K562 (cell line): ENCODE measurements at regions not wholly inside any gene's neighbourhood (a gene's known extent, or its start where the extent isn't known, plus 50 kb on each side); places are given as distances from the start of the nearest gene placed in this dataset.

Experiments used
- CBFA2T2 ChIP-seq: fragments of 450-650 bp; conservative IDR thresholded peaks from 2 replicates; pipeline ENCODE4 v1.6.1; 2017; ENCODE audit warnings: mild to moderate bottlenecking
- CCNT2 ChIP-seq: IDR thresholded peaks from 2 replicates; pipeline ENCODE4 v1.6.1; 2011; ENCODE audit warnings: borderline replicate concordance, low read depth, mild to moderate bottlenecking, moderate library complexity, mixed read lengths, low read length; ENCODE audit not compliant: insufficient read length; ENCODE audit errors: extremely low read depth
- CREB3 ChIP-seq: fragments of 450-650 bp; conservative IDR thresholded peaks from 2 replicates; pipeline ENCODE4 v1.6.1; 2016; ENCODE audit warnings: missing genetic modification characterization, low read depth, mild to moderate bottlenecking, missing compliant biosample characterization, moderate library complexity
- CREM ChIP-seq: IDR thresholded peaks from 2 replicates; pipeline ENCODE4 v1.6.1; 2014; ENCODE audit warnings: antibody characterized with exemption, low read depth
- CUX1 ChIP-seq: fragments of 200-800 bp; sonication (Bioruptor generic); IDR thresholded peaks from 2 replicates; pipeline ENCODE4 v1.6.1; 2016; ENCODE audit warnings: missing genetic modification characterization, missing compliant biosample characterization
- FOXP1 ChIP-seq: sonication (generic); formaldehyde crosslinking; IDR thresholded peaks from 2 replicates; pipeline ENCODE4 v1.8.0; 2022; ENCODE audit warnings: mild to moderate bottlenecking, missing genetic modification reagents
- KDM2B ChIP-seq: fragments of 250-450 bp; sonication (Bioruptor Pico); IDR thresholded peaks from 2 replicates; pipeline ENCODE4 v1.8.0; 2021; ENCODE audit warnings: mild to moderate bottlenecking, moderate library complexity
- KLF13 ChIP-seq: fragments of 450-650 bp; IDR thresholded peaks from 2 replicates; pipeline ENCODE4 v1.6.1; 2016; ENCODE audit warnings: missing genetic modification characterization, low read depth, mild to moderate bottlenecking, missing compliant biosample characterization, moderate library complexity, borderline replicate concordance
- MTA2 ChIP-seq: fragments of 450-650 bp; IDR thresholded peaks from 2 replicates; pipeline ENCODE4 v1.6.1; 2016; ENCODE audit warnings: low read depth
- POLR3G ChIP-seq: IDR thresholded peaks from 2 replicates; pipeline ENCODE4 v1.6.1; 2011; ENCODE audit not compliant: insufficient read length, insufficient replicate concordance; ENCODE audit errors: extremely low read depth
- PRMT5 ChIP-seq: sonication (generic); formaldehyde crosslinking; IDR thresholded peaks from 2 replicates; pipeline ENCODE4 v1.5.0; 2020; ENCODE audit warnings: missing genetic modification reagents
- RHOXF2B ChIP-seq: fragments of 250-450 bp; sonication (Bioruptor Pico); conservative IDR thresholded peaks from 2 replicates; pipeline ENCODE4 v1.5.1; 2021
- SAP30 ChIP-seq: fragments of 200-600 bp; sonication (generic); IDR thresholded peaks from 2 replicates; pipeline ENCODE4 v1.6.1; 2012; ENCODE audit warnings: borderline replicate concordance, low read depth, mild to moderate bottlenecking, moderate library complexity, low read length, control low read depth, inconsistent platforms; ENCODE audit not compliant: insufficient read depth, poor library complexity, severe bottlenecking
- SMAD1 ChIP-seq: fragments of 150-350 bp; IDR thresholded peaks from 2 replicates; pipeline ENCODE4 v1.6.1; 2014; ENCODE audit warnings: low read length, low read depth; ENCODE audit not compliant: partially characterized antibody
- SMARCA5 ChIP-seq: fragments of 450-650 bp; IDR thresholded peaks from 2 replicates; pipeline ENCODE4 v1.6.1; 2016
- ZNF224 ChIP-seq: sonication (generic); formaldehyde crosslinking; IDR thresholded peaks from 2 replicates; pipeline ENCODE4 v1.8.0; 2022; ENCODE audit warnings: mild to moderate bottlenecking, missing genetic modification reagents
- ZNF239 ChIP-seq: fragments of 250-450 bp; sonication (Bioruptor Pico); IDR thresholded peaks from 2 replicates; pipeline ENCODE4 v1.4.0; 2020; ENCODE audit warnings: mild to moderate bottlenecking
- ZNF280B ChIP-seq: fragments of 250-450 bp; sonication (Bioruptor Pico); IDR thresholded peaks from 2 replicates; pipeline ENCODE4 v1.5.1; 2021; ENCODE audit warnings: mild to moderate bottlenecking
- ZNF449 ChIP-seq: fragments of 250-450 bp; sonication (Bioruptor Pico); IDR thresholded peaks from 2 replicates; pipeline ENCODE4 v1.8.0; 2022; ENCODE audit warnings: moderate library complexity, mild to moderate bottlenecking, inconsistent platforms
- ZNF561 ChIP-seq: fragments of 450-650 bp; formaldehyde crosslinking; conservative IDR thresholded peaks from 2 replicates; pipeline ENCODE4 v1.4.0; 2020; ENCODE audit warnings: mild to moderate bottlenecking, moderate library complexity

GRCh38 chr1:168466092-168466713, 77.6 kb downstream of the XCL2 start (continued):
- TF ChIP-seq ZNF224 (CRISPR knock-in tag) (no peak), SMARCA5 (no peak), ZNF239 (CRISPR knock-in tag) (no peak), POLR3G (no peak), KLF13 (tag) (no peak), RHOXF2B (no peak), KDM2B (CRISPR knock-in tag) (no peak), CCNT2 (peak; percentile 82), CBFA2T2 (0 out of 2 replicates have a peak, but pooled peaks have one; percentile 34), FOXP1 (CRISPR knock-in tag) (no peak), SMAD1 (no peak), ZNF561 (no peak), CREB3 (tag) (no peak), ZNF449 (CRISPR knock-in tag) (no peak), SAP30 (no peak), CUX1 (CRISPR knock-in tag) (no peak), CREM (0 out of 2 replicates have a peak, but pooled peaks have one; percentile 7), PRMT5 (no peak), ZNF280B (CRISPR knock-in tag) (no peak), MTA2 (no peak)
